ENCODE measurements at regions not wholly inside any gene's neighbourhood (a gene's known extent, or its start where the extent isn't known, plus 50 kb on each side); places are given as distances from the start of the nearest gene placed in this dataset.

GRCh38 chr18:35835833-35836232 lies 136.6 kb upstream of the RMP24 start:
- TF ChIP-seq CTCF (conservative IDR thresholded peaks at IDR 0.05; ENCODE audit: low read length) (no peak), EZH2phosphoT487 (IDR thresholded peaks at IDR 0.05; ENCODE audit: borderline replicate concordance) (no peak)
